Activated T-cell treated with anti-CD3 and anti-CD28 coated beads, Interleukin-2, amount 50 U/mL, for 24 hours (primary cell): ENCODE measurements at regions not wholly inside any gene's neighbourhood (a gene's known extent, or its start where the extent isn't known, plus 50 kb on each side); places are given as distances from the start of the nearest gene placed in this dataset.
"Not testable (repeated sequence)": the region's sequence is repeated elsewhere in the genome, so short reads cannot be mapped to it uniquely, and the experiment has no call there.

Experiments
- DNase-seq: peaks from one replicate; pipeline ENCODE4 v3.0.0-alpha.2; 2020
- H3K27ac Mint-ChIP-seq: 2 replicates; pipeline ENCODE4 v1.8.0; 2020; ENCODE audit warnings: mild to moderate bottlenecking, mixed read lengths
- H3K27me3 Mint-ChIP-seq: 2 replicates; pipeline ENCODE4 v1.8.0; 2020; ENCODE audit warnings: mixed read lengths
- H3K36me3 Mint-ChIP-seq: 2 replicates; pipeline ENCODE4 v1.8.0; 2020; ENCODE audit warnings: low read depth, mixed read lengths
- H3K4me1 Mint-ChIP-seq: 2 replicates; pipeline ENCODE4 v1.8.0; 2020; ENCODE audit warnings: low read depth, mixed read lengths
- H3K4me3 Mint-ChIP-seq: 2 replicates; pipeline ENCODE4 v1.8.0; 2020; ENCODE audit warnings: mild to moderate bottlenecking, moderate library complexity, mixed read lengths
- H3K9me3 Mint-ChIP-seq: 2 replicates; pipeline ENCODE4 v1.8.0; 2020; ENCODE audit warnings: mixed read lengths

DNA sequence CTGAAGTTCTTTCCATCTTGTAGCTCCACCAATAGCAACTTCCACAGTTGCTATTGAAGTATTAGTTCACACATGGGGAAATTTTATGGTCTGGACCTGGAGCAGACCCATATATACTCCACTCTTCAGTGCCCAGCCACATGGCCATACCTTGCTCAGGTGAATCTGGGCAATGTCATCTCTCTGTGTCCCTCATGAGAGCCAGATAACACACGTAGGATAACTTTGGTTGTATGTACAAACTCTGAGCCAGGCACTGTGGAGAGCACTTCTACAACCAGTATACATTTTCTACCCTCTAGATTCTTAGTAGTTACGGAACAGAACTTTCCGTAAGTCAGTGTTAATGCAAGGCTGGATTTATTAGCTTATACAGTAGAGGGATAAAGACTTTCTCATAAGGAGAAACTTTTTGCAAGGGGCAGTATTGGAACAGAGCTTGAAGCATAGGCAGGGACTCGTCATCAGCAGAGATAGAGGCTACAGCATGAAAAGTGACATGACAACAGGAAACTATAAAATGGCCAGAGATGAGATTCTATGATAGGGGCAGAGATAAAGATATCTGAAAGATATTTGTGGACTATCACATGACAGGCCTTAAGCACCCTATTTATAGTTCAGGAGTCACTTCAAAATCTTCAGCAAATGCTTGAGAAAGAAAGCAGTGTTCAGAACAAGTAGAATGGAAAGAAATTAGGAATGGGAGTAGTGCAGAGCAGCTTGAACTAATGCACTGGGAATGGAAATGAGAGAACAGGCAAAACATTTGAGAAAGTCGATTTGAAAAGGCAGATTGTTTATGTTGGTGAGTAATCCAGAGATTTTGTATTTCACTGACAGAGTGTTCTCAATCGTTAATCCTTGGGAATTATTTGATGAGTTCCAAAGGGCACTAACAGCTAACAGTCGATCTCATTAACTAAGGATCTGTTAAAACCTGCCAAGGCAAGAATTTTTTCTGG is 481.8 kb downstream of the USP25 start:
- H3K4me3 Mint-ChIP-seq: no peak overlapping the region
- no peaks in the 10 kb centered on the region for H3K27me3 Mint-ChIP-seq
- no peak for DNase-seq
- no peaks in the 10 kb centered on the region for H3K4me1 Mint-ChIP-seq
- no peaks in the 10 kb centered on the region for H3K36me3 Mint-ChIP-seq
- H3K9me3 Mint-ChIP-seq: no peaks in the 10 kb centered on the region
- H3K27ac Mint-ChIP-seq: no peak overlapping the region

DNA sequence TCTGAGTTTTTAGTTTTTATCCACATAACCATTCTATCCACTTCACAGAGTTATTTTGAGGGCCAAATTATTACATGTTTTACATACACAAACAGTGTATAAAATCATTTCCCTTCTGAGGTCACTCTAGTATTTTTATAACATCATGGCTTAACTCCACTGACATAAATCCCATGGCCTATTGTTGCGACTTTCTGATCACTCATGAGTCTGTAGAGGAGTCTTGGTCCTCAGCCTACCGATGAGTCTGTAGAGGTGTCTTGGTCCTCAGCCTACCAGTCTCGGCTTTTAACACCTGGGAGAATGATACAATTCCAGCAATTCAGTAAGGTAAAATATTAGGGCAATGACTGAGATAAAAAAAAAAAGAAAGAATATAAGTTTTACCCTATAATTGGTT is 483.7 kb downstream of the USP25 start:
- Mint-ChIP-seq H3K36me3 (no peaks in the 10 kb centered on the region), H3K4me3 (no peak overlapping the region), H3K27me3 (no peaks in the 10 kb centered on the region), H3K4me1 (no peaks in the 10 kb centered on the region), H3K27ac (no peak overlapping the region), H3K9me3 (no peaks in the 10 kb centered on the region)
- no peak for DNase-seq

DNA sequence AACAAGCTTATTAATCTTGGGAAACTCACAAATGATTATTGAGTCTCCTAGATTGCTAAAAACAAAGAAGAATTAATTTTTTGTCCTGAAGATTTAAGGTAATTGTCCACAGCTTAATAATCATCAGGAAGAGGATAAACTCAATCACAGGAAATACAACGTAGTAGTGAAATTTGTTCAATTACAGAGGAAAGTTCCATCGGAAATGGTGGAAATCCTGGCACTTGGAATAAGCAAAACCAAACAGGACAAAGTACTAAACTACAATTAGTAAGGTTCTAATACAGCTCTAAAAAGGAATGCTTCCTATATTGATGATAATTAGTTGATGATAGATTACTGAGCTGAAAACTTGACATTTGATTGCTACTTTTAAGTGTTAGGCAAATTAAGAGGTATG is 485.4 kb downstream of the USP25 start:
- no peak overlapping the region for H3K4me3 Mint-ChIP-seq
- H3K27me3 Mint-ChIP-seq: no peaks in the 10 kb centered on the region
- no peak overlapping the region for H3K27ac Mint-ChIP-seq
- no peaks in the 10 kb centered on the region for H3K36me3 Mint-ChIP-seq
- no peaks in the 10 kb centered on the region for H3K9me3 Mint-ChIP-seq
- H3K4me1 Mint-ChIP-seq: no peaks in the 10 kb centered on the region
- no peak for DNase-seq

DNA sequence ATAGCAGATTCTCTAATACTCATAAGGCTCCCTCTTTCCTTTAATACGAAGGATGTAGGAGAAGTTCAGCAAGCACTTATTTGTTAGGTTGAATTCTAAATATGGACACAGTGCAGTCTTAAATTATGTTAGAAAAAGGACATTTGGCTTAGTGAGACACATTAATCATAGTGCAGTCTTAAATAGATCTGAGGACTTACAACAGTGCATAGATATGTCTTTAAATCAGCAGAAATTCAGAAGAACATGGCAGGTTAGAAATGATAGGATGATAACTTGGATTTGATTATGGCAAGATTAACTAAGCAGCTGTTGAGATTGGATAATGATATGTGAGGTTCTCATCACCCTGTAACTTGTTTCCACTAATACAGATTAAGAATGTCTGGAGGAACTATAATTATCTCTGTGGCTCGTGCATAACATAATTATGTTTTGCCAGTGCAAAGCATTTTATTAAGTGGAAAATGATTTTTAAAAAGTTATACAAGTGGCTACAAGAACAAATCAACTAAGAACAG is 485.9 kb downstream of the USP25 start:
- H3K9me3 Mint-ChIP-seq: no peaks in the 10 kb centered on the region
- no peaks in the 10 kb centered on the region for H3K27me3 Mint-ChIP-seq
- H3K4me1 Mint-ChIP-seq: no peaks in the 10 kb centered on the region
- H3K27ac Mint-ChIP-seq: no peak overlapping the region
- no peaks in the 10 kb centered on the region for H3K36me3 Mint-ChIP-seq
- no peak overlapping the region for H3K4me3 Mint-ChIP-seq
- DNase-seq: no peak

DNA sequence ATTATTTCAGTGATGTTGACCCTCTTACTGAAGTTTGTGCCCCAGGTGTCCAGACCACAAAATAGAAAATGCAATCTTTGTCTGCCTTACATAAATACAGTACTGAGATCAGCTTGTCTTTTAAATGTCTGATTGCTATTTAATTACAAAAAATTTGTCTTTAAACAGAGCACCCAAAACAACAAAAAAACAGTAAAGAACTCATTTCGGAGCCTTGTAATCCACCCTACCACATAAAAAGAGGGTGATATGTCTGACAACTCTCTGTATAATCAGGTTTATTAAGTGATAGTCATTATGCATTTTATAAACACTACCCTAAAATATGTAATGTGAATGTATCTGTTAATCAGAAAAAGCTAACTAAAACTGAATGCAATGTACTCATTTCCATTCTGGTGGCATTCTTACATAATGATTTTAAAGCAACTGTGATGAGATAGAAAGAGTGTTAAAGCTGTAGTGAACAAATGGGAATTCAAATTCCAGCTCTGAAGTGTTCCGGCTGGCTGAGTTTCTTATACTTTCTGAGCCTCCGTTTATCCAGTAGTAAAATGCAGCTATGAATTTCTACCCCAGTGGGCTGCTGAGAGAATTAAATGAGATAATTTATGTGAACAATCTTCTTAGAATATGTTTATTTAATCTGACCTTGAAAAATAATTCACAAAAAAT is 486.6 kb downstream of the USP25 start:
- no peak for DNase-seq
- Mint-ChIP-seq H3K27ac (no peak overlapping the region), H3K4me3 (no peak overlapping the region)

DNA sequence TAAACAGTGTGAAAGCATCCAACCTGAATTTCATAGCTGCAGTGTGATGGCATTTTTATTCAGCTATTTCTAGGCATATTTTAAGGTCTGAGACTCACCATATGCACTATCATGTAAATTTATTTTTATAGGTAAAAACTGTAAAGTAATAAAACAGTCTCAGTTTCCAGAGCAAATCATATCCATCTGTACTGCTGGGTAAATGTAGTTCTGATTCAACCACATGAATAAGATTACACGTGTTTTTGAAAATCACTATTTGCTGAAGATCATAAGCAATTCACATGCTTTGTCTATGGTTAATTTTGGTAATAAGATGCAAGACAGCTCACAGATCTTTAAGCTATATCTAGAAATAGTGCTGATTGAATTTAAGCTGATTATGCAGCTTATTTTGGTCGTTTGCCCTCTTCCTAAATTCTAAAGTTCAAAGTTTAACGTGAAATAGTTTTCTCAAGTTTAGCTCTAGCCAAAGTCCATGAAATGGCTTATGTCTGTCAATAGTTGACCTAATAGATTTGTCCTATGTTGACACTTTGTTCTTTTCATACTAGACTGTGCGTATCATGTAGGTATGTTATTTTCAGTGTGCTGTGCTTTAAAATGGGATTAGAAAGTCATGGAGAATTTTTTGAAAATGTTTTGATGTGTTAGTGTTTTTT is 489.0 kb downstream of the USP25 start:
- Mint-ChIP-seq H3K4me3 (no peak overlapping the region), H3K36me3 (no peaks in the 10 kb centered on the region), H3K4me1 (no peaks in the 10 kb centered on the region), H3K27me3 (no peaks in the 10 kb centered on the region), H3K27ac (no peak overlapping the region), H3K9me3 (no peaks in the 10 kb centered on the region)
- no peak for DNase-seq

More for the DNA sequence above, 486.6 kb downstream of the USP25 start:
- Mint-ChIP-seq H3K27me3 (no peaks in the 10 kb centered on the region), H3K9me3 (no peaks in the 10 kb centered on the region), H3K4me1 (no peaks in the 10 kb centered on the region), H3K36me3 (no peaks in the 10 kb centered on the region)

DNA sequence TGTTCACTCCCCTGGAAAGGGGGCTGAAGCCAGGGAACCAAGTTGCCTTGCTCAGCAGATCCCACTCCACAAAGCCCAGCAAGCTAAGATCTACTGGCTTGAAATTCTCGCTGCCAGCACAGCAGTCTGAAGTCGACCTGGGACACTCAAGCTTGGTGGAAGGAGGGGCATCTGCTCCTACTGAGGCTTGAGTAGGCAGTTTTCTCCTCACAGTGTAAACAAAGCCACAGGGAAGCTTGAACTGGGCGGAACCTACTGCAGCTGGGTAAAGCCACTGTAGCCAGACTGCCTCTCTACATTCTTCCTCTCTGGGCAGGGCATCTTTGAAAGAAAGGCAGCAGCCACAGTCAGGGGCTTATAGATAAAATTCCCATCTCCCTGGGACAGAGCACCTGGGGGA is 495.0 kb downstream of the USP25 start:
- DNase-seq, H3K9me3 Mint-ChIP-seq, H3K4me3 Mint-ChIP-seq, H3K27me3 Mint-ChIP-seq, H3K27ac Mint-ChIP-seq, H3K36me3 Mint-ChIP-seq, H3K4me1 Mint-ChIP-seq: not testable (repeated sequence)

DNA sequence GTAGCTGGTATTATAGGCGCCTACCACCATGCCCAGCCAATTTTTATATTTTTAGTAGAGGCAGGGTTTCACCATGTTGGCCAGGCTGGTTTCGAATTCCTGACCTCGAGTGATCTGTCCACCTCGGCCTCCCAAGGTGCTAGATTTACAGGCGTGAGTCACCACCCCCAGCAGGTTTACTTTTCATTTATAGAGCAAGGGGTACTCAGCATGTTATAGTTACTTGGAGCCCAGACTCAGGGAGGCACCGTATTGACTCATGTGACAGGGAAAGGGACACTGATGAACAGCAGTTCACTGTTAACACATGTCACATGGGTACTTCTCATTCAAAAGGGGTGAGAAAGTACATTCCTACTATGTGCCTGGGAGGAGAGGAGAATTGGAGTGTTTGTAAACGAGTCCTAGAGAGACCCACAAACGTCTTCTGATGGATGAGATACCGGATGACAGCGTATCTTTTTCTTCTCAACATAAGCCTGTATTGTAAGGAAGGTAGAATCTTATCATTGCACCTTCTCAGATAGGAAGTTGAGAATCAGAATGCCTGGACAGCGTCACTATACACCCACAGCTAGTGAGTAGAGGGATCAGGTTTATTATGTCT is 510.0 kb downstream of the USP25 start:
- no peak for DNase-seq
- Mint-ChIP-seq H3K36me3 (no peaks in the 10 kb centered on the region), H3K9me3 (no peaks in the 10 kb centered on the region), H3K27me3 (no peaks in the 10 kb centered on the region), H3K27ac (no peak overlapping the region), H3K4me1 (no peaks in the 10 kb centered on the region), H3K4me3 (no peak overlapping the region)

DNA sequence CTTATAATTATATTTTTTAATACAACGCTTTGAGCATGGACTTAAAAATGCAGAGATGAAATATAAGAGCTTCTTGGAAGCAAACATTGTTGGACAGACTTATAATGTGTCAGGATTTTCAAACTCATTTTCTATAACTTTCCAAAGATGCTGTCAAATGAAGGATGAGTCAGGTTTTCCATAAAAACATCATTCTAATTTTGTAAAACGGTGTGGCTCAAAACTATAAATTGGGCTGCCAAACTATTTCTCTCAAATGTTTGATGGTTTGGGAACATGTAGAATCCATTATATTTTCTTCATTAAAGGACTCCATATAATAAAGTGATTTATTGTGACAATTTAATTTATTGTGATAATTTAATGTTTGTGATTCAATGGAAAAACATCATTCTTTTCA is 511.2 kb downstream of the USP25 start:
- Mint-ChIP-seq H3K27me3 (no peaks in the 10 kb centered on the region), H3K27ac (no peak overlapping the region), H3K4me1 (no peaks in the 10 kb centered on the region), H3K36me3 (no peaks in the 10 kb centered on the region), H3K9me3 (no peaks in the 10 kb centered on the region), H3K4me3 (no peak overlapping the region)
- no peak for DNase-seq

DNA sequence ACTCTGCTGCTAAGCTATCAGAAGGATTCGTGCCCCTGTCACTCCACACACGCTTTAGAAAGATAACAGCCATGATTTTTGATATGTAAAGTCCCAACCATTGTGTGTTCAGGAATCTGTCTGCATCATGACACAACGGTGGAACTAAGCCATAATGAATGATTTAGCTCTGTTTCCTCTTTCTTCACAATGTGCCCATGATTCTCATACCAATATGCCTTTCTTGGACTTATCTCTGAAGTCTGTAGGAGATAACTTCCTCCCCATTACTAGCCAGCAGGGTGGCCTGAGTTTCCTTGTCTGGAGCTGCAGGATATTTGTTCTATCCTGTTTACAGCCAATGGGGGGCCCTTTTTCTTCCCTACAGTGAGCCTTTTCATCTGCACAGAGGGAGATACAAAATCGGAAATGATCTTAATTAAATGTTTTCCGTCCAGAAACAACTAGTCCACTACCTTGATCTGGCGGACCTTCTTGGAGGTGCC is 511.7 kb downstream of the USP25 start:
- DNase-seq: no peak
- H3K4me1 Mint-ChIP-seq: no peaks in the 10 kb centered on the region
- H3K27ac Mint-ChIP-seq: no peak overlapping the region
- H3K36me3 Mint-ChIP-seq: no peaks in the 10 kb centered on the region
- peaks cover 3% of the 10 kb centered on the region for H3K9me3 Mint-ChIP-seq
- H3K4me3 Mint-ChIP-seq: no peak overlapping the region
- H3K27me3 Mint-ChIP-seq: no peaks in the 10 kb centered on the region

DNA sequence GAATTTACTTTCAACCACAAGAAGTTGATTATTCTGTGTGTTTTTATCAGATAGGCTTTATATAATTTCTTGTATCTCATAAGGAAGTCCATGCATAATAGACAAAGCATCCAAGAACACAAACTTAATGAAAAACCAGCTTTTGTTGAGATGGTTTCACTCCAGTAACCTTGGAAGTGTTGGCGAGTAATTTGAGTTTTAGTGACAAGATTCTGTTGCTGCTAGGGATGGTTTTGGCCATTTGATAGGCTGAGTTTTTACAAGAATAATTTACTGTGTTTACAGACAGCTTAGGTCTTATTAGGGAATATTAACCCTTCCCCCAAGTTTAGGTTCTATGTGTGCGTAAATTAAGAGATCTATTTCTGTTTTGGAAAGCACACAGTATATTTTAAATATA is 513.6 kb downstream of the USP25 start:
- Mint-ChIP-seq H3K4me1 (no peaks in the 10 kb centered on the region), H3K36me3 (no peaks in the 10 kb centered on the region), H3K9me3 (peaks cover 4% of the 10 kb centered on the region), H3K27me3 (no peaks in the 10 kb centered on the region), H3K27ac (no peak overlapping the region), H3K4me3 (no peak overlapping the region)
- DNase-seq: no peak

DNA sequence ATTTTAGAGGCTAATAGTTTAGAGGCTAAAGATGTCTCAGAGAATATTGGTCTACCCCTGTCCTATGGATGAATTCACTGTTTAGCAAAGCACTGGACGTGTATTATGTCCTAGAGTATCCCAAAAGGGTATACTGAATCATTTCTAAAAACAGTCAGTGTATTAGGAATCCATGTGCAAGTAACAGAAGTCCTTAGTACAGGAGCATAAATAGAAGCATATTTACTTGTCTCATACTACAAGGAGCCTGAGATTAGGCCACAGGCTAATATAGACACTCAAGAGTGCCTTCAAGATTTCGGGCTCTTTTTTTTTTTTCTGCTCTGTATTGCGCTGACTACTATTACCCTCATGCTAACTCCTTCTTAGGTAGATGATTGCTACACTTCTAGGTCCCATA is 518.9 kb downstream of the USP25 start:
- no peaks in the 10 kb centered on the region for H3K4me1 Mint-ChIP-seq
- no peaks in the 10 kb centered on the region for H3K36me3 Mint-ChIP-seq
- no peak for DNase-seq
- peaks cover 4% of the 10 kb centered on the region for H3K9me3 Mint-ChIP-seq
- no peak overlapping the region for H3K4me3 Mint-ChIP-seq
- no peak overlapping the region for H3K27ac Mint-ChIP-seq
- H3K27me3 Mint-ChIP-seq: no peaks in the 10 kb centered on the region

DNA sequence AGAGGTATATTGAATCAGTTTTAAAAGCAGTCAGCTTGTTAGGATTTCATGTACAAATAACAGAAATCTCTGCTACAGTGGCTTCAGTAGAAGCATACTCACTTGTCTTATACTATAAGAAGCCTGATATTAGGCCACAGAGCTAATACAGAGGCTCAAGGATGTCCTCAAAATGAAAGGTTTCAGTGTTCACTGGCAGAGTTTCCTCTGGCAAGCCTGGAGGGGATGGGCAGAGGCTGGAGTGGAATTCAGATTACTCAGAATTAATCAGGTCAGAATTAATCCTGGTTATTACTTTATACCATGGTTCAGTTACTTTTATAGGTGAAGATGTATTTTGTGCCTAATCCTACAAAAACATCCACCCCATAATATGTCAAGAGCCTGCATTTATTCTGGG is 520.5 kb downstream of the USP25 start:
- H3K4me3 Mint-ChIP-seq: no peak overlapping the region
- H3K36me3 Mint-ChIP-seq: no peaks in the 10 kb centered on the region
- H3K27ac Mint-ChIP-seq: no peak overlapping the region
- peaks cover 4% of the 10 kb centered on the region for H3K9me3 Mint-ChIP-seq
- no peaks in the 10 kb centered on the region for H3K27me3 Mint-ChIP-seq
- no peak for DNase-seq
- no peaks in the 10 kb centered on the region for H3K4me1 Mint-ChIP-seq

DNA sequence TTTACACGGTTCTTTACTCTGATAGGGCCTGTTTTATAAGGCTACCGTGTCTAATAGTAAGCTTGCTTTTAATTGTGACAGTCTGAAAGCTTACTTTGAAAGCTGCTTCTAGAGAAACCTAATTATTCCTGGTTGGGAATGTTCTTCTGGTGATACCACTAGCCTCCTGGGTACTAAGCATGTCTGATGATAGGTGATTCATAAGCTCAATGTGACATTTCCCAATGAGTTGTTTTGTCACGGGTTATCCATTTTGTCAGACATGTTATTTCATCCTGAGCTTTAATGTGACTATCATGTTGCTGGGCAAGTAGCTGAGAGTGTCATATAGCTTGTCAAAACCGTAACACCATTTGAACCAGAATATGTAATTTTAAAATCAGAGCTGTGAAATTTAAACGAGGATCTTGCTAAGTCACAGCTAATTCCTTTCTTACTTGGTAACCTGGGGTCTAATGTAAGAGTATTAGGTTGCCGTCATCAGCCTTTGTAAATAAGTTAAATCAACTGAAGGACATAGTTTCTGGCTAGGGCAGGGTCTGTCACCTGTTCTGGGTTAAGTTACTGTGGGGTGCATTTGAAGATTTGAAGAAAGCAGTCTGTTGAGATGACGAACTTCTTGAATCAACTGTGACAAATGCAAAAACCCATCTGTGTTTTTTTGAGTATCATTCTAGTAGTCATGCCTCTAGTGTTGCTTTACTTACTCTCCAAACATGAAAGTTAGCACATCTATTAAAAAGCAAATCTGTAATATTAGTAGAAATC is 529.2 kb downstream of the USP25 start:
- H3K4me1 Mint-ChIP-seq: no peaks in the 10 kb centered on the region
- H3K27me3 Mint-ChIP-seq: no peaks in the 10 kb centered on the region
- H3K4me3 Mint-ChIP-seq: no peak overlapping the region
- H3K36me3 Mint-ChIP-seq: no peaks in the 10 kb centered on the region
- H3K9me3 Mint-ChIP-seq: no peaks in the 10 kb centered on the region
- no peak for DNase-seq
- no peak overlapping the region for H3K27ac Mint-ChIP-seq
